UCSD-AML1 (cell line): ENCODE measurements at regions not wholly inside any gene's neighbourhood (a gene's known extent, or its start where the extent isn't known, plus 50 kb on each side); places are given as distances from the start of the nearest gene placed in this dataset.
"Not testable (repeated sequence)": the region's sequence is repeated elsewhere in the genome, so short reads cannot be mapped to it uniquely, and the experiment has no call there.

Source experiments
- DNase-seq: peaks from one replicate; lab custom pipeline; 2025; ENCODE audit not compliant: unreplicated experiment; lab: John Stamatoyannopoulos, UW

DNA sequence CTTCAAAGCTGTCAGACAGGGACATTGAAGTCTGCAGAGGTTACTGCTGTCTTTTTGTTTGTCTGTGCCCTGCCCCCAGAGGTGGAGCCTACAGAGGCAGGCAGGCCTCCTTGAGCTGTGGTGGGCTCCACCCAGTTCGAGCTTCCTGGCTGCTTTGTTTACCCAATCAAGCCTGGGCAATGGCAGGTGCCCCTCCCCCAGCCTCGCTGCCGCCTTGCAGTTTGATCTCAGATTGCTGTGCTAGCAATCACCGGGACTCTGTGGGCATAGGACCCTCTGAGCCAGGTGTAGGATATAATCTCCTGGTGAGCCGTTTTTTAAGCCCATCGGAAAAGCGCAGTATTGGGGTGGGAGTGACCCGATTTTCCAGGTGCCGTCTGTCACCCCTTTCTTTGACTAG, 586.8 kb downstream of the ARL4A start:
- DNase-seq = not testable (repeated sequence)

DNA sequence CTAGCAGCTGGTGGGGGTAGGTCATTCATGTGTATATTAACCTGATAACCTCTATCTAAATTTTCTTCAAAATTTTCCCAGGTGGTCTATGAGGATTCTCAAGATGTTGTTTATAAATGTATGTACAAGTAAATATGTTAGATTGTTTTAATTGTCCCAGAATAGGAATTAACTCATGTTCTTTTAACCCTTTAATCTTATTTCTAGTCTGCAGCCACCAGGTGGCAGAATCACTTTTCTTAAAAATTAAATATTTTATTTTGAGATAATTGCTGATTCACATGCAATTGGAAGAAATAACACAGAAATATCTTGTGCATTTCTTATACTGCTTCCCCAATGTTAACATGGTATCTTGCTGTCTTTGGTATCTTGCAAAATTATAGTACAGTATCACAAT, 589.5 kb downstream of the ARL4A start:
- DNase-seq = no peak

DNA sequence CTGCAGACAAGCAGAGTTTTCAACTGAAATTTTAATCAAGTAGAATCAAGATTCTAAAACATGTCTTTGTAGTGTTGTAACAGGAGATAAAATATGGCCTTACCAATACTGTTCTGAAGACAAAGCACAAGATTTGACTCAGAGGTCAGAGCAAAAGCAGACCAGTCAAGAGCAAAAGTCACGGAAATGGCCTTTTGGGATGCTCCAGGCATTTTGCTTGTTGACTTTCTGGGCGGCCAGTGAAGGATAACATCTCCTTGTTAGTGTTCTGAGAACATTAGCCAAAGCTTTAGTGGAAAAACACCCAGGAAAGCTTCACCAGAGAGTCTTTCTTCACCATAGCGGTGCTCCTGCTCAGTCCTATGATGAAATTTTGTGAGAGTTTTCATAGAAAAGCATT, 590.6 kb downstream of the ARL4A start:
- no peak for DNase-seq

DNA sequence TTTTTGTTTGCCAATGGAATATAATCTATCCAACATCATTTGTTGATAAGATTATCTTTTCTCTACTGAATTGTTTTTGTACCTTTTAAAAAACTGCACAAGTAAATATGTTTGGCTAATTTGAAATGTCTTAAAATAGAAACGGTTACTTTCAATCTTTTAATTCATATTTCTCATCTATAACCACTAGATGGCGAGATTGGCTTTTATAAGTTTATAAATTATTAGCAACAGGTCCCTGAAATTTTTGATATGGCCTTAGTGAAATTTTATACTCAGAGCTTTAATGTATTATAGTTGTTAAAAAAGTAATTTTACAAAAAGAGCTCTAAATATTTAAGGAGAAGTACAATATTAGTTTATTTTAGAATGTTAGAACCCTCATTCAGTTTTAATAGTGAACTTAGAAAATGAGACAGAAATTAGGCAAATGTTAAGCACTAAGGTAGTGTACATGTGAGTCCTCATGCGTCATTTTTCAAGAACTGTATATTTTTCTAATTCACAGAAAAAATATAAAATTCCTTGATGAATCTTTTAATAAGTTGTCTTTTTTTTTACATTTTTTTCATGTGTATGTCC, 592.5 kb downstream of the ARL4A start:
- no peak for DNase-seq

DNA sequence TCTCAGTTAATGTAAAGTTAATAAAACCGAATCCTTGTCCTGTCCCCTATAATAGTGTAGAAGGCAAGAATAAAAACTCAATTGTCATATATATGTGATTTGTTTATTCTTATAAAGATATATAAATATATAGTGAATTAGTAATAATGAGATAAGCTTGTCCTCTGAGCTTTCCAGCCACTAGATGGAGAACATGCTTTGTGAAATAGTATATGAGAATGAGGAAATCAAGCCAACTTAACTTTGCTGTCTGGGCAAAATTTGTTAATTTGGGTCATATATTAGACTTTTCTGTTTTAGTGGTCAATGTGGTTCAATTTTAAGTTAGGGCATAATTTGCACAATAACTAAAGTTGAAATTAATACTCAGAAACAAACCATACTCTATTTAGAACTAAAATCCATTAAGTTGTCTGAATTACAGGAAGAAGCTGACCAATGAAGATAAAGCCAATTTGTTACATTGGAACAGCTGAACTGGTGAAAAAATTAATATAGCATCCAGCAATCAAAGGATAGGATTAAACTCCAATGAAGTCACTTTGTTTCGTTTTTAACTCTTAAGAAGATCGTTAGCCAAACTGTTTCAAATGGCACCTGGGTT, 595.0 kb downstream of the ARL4A start:
- no peak for DNase-seq

DNA sequence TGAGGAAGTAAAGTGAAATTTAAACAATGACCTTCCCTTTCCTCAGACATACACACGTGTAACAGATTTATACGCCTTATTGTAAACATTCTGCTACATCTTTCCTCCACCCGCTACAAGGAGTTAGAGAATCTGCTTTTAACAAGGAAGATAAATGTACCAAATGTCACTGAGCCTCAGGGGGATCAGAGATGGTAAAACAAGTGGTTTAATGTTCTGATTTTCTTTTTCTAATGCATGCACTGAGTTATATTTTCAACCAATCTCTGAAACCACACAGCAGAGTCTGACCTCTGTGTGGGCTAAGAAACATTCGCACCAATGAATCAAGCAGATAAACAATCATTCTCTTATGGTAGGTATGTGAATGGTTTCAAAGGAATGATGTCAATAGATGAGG, 599.5 kb downstream of the ARL4A start:
- no peak for DNase-seq

DNA sequence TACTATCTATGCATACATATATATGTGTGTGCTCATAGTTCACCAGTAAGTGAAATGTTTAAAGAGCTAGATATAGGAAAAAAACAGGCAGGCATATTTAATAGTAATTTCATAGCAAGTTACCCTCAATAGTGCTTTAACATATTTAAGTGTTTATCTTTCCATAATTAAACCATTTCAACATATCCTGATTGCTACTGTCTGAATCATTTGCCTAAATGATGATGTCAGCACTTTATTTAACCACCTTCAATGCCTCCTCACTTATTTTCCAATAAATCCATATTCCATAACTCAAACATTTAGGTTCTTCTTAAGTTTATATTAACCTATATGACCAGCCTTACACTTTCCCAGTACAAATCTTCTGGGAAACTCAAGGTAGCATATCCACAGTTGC, 601.1 kb downstream of the ARL4A start:
- DNase-seq = no peak

DNA sequence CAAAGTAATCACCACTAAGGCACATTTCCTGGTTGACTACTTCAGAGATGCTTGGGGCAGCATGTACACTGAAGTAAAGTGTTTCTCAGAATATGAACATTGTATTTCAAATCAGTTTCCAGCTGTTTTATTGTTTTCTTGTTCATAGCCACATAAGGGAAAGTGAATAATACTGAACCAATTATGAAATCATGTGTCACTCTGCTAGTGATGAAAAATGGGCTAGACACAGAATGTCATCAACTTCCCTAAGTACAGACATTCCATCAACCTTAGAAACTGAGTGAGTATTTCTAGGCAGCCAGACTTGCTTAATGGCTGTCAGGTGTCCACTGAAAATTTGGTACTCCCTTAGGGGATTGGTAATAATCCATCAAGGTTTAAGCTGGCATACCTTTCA, 603.5 kb downstream of the ARL4A start:
- DNase-seq = no peak

DNA sequence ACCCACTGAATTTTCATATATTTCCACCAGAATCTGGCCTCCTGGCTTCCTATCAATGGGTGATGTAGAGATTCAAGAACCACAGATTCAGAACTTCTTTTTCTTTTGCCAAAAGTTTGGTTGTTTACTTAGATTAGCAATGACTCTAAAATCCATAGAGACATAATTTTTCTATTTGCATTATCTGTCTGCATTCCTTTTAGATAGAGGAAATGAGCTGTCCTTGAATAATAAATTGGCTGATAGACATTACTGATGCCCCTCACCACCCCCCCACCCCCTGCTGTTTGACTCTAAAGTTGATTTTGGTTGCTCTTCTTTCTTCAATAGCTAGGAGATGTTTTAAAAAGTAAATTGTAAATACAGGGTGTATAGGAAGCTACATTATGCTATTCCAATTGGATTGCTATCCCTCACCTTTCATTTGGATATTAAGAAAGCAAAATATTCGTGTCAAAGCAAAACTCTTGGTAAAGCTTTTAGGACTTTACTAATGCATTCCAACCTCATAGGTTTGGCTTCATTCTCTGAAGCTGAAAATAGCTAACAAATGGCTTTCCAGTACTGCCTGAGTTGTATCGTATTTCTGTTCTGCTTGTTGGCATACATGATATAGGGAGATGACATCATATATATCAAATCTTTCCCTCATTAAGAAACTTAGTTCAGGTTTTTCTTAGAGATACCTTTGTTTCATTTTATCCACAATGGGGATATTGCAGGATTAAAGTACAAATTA, 606.0 kb downstream of the ARL4A start:
- no peak for DNase-seq

DNA sequence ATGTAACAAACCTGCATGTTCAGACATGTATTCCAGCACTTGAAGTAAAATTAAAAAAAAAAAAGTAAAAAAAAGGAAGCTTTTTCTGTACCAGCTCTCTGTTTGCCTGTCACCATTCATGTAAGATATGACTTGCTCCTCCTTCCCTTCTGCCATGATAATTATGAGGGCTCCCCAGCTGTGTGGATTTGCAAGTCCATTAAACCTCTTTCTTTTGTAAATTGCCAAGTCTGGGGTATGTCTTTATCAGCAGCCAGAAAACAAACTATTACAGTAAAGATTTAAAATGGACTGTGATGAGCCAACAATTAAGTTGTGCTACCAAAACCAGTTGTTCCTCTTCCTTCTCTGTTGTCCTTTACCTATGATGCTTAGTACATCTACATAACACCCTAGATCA, 619.6 kb downstream of the ARL4A start:
- DNase-seq = no peak

DNA sequence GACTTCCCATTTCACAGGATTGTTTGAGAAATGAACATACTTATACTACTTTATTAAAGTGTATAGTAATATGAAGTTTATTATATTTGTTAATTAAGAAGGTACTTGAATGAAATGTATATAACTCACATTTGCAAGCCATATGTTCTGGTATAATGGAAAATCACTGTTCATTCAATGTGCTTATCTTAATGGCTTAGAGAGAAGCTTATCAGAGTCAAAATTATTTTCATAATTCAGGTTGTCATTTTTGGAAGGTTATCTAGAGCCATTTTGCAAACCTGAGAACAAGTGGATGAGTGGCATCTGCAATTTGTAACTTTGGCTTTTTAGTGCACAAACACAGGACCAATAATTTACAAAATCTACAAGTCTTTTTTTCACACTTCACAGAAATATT, 621.0 kb downstream of the ARL4A start:
- no peak for DNase-seq

DNA sequence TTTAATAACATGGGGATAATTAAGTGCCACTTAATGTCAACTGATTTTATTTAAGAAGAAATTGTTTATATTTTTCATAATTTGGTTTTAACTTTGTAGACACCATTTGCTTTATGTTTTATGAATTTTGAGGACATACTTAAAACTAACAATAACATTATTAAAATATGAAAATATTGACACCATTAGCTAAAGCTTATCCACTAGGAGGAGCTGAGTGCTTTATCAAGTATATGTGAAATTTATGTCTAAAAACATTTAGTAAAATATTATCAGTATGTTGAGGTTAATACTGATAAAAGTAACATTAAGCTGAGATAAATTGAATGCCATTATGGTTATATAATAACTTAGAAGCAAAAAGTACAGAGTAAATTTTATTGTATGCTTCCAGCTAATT, 622.1 kb downstream of the ARL4A start:
- DNase-seq = no peak

DNA sequence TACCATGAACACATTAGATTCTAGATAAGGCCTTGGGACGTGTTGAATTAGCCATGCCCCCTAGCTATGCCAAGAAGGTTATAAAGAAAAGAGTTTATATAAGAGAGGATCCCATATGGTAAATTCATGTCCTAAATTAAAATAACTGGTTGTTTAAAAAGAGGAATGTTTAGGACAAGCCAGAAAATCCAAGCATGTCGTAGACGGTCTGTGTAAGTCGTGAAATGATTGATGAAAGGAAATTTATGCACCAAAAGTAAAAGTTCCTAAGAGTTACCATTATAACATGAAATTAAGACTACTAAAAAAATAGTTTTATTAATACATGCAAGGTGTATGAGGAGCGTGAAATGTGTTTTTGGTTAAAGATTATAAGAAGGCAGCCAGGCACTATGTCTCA, 624.9 kb downstream of the ARL4A start:
- DNase-seq = no peak

DNA sequence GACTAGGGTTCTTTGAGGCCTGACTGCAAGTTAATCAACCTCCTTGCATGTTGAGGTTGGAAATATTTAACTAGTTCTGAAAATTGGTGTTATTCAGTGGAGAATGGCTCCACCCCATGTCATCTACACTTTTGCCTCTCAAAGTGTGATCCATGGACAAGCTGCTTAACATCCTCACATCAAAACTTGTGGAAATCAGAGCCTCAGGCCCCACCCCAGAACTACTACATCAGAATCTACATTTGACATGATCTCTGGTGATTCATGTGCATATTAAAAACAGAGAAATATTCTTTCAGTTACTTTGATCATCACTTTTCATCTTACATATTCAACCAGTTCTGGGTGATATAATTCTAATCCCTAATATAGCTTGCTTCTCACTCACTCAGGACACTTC, 632.9 kb downstream of the ARL4A start:
- no peak for DNase-seq

DNA sequence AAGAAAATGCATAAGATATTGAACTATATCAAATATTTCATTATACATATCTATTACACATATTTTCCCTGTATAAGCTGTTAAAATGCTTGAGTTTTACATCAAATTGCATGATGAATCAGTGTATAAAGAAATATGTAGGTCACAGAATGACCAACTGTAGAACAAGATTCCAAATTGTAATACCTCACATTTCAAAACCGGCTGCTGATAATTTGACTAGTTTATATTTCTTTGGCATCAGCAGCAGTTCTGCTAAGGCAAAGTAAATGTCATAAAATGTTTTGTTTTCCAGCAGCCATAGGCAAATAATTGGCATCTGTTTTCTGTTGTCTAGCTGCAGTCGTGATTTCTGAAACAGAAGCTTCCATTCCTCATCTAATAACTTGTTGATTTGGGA, 633.9 kb downstream of the ARL4A start:
- no peak for DNase-seq

DNA sequence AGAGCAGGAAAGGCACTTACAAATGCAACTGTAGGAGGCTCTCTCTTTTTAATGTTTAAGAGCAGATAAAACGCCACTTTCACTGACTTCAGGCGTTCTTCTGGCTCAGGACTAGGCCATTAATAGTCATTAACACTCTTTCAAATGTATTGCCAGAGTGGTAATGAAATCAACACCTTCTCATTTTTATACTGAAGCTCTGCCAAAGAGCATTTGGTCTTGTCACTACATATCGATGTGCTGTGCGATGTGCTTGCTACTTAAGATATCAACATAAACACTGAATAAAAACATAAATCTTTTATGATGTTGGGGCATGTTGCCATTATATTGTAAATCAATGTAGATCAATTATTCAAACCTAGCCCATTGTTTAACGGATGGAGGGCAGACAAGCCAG, 634.7 kb downstream of the ARL4A start:
- no peak for DNase-seq

DNA sequence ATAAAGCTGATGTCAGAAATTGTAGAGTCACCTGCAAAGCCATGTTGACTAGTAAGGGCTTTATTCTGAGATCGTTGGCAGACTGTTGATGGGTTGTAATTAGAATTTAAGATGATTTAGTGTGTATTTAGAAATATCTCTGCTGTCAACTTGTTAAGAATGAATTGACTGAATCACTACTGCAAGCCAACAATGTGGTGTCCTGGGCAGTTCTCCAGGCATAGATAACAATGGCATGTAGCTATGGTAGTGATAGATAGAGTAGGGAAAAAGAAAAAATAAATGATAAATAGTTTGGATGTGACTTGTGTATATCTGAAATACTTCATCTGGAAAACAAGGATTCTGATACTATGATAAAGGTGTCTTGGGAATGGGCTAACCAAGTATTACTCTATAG, 640.2 kb downstream of the ARL4A start:
- no peak for DNase-seq

DNA sequence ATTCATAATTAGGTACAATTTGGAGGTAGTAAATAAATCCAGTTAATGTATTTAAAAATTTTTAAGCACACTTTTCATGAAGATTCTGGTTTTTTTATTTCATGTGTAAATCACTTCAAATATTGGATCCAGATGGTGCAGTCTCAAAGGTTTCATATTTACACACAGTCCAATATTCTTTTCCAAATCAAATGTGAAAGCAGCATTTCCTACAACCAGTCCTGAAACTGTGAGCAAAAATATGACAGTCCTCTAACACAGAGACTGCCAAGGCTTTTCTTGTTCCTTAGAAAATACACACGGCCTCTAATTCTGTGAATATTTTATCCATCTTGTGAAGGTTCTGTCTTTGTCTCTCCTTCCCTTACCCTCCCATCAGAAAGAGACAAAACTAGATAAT, 645.9 kb downstream of the ARL4A start:
- DNase-seq = no peak

DNA sequence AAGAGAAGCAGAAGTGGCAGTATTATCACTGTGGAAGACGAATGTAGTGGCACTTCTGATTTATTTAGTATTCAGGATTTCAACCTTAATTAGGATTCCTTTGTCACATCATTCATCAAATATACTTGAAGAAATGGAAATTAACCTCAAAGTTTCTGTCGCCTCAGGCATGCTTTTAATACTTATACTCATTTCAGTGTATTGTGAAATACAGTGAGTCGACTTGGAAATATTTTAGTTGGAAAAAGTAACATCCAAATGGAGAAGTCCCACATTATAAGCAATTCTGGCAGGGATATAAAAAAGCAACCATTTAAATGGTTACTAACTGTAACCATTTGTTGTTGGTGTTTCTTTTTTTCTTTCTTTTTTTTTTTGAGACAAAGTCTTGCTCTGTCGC, 648.8 kb downstream of the ARL4A start:
- no peak for DNase-seq

DNA sequence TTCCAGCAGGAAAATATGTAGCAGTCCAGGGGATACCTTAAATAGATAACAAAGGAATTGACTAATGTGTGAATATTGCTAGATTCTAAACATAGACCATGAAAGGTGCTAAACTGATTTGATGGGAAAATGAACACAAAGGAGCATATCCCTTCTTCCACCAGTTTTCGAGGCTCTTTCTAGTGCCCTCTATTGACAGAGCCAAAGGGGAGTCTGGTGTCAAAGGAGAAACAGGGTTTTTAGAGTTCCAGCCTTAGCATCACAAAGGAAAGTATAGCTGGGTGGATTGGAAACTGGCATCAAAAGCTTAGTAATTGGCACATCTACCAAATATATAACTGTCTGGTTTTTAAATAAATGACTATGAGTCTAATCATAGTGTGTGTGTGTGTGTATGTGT, 636.8 kb downstream of the ETV1 start:
- no peak for DNase-seq

DNA sequence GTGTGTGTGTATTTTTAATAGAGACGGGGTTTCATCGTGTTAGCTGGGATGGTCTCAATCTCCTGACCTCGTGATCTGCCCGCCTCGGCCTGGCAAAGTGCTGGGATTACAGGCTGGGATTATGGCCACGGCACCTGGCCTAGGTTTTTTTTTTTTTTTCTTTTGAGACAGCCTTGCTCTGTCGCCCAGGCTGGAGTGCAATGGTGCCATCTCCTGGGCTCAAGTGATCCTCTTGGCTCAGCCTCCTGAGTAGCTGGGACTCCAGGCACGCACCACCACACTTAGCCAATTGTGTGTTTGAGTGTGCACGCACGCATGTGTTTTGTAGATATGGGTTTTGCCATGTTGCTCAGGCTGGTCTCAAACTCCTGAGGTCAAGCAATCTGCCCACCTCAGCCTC, 629.8 kb downstream of the ETV1 start:
- DNase-seq = no peak

DNA sequence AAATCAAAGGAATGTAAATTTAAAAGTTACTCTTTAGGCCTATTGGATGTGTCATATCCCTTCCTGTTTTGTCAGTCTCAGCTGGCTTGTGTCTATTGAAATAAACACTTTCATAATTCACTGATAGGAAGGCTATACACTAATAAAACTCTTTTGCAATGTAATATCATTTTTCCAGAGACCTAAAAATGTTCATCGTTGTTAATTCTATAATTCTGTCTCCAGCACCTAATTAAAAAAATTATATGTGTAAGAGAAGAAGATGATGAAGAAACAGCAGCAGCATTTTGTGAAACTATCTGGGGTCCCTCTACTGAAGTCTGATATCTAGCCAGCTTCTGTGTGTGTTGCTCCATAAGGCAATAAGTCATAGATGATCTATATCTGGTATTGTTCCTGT, 602.7 kb downstream of the ETV1 start:
- no peak for DNase-seq

DNA sequence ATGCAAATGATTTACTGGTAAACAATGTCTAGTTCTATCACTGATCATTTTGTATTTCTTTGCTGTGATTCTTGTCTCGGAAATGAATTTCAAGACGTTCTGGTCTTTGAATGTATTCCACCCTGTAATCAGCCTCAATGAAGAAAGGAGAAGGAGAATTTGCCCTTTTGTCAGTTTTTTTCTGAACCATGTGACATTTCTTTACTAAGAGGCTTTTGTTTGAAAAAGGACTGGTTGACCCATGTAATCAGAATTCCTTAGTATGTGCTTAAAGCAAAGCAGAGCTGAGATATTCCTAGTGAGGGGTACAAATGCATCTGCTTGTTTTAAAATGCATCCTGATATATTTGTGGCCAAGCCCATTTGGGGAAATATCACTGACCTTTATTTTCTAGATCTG, 581.6 kb downstream of the ETV1 start:
- no peak for DNase-seq
